ENCODE measurements at regions not wholly inside any gene's neighbourhood (a gene's known extent, or its start where the extent isn't known, plus 50 kb on each side); places are given as distances from the start of the nearest gene placed in this dataset.

DNA sequence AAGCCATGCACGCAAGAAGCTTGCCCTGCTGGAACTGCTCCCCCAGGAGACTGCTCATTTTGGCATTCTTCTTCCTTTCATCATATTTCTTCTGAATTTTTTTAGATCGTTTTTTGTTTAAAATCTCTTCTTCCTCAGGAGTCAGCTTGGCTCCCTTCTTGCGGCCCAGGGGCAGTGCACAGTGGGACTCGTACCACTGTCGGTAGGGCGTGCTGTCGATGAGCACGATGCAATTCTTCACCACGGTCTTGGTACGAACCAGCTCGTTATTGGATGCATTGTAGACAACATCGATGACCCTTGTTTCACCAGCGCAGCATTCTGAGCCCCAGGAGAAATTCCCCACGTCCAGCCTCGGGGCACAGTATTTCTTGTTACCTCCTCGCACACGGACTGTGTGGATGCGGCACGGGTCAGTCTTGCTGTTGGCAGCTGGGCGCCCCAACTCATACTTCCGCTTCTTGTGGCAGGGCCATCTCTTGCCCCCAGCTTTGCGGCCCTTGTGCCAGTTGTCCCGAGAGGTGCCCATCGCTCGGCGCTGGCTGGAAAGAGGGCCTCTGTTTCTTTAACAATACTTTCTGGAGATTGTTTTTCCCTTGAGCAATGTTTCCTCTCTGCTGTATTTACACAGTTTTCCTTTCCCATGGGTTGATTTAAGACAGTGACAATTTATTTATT is 452.4 kb downstream of the TMEM121 start:
- TF ChIP-seq POLR2A (IDR thresholded peaks at IDR 0.05; ENCODE audit: extremely low read depth, insufficient read length): no peak
- TF ChIP-seq, protein P1, sequence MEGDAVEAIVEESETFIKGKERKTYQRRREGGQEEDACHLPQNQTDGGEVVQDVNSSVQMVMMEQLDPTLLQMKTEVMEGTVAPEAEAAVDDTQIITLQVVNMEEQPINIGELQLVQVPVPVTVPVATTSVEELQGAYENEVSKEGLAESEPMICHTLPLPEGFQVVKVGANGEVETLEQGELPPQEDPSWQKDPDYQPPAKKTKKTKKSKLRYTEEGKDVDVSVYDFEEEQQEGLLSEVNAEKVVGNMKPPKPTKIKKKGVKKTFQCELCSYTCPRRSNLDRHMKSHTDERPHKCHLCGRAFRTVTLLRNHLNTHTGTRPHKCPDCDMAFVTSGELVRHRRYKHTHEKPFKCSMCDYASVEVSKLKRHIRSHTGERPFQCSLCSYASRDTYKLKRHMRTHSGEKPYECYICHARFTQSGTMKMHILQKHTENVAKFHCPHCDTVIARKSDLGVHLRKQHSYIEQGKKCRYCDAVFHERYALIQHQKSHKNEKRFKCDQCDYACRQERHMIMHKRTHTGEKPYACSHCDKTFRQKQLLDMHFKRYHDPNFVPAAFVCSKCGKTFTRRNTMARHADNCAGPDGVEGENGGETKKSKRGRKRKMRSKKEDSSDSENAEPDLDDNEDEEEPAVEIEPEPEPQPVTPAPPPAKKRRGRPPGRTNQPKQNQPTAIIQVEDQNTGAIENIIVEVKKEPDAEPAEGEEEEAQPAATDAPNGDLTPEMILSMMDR (IDR thresholded peaks at IDR 0.05; ENCODE audit: low read depth, low read length): no peak

All from NB4 (cell line).